Nephron progenitor cell (in vitro differentiated cells): ENCODE measurements at regions not wholly inside any gene's neighbourhood (a gene's known extent, or its start where the extent isn't known, plus 50 kb on each side); places are given as distances from the start of the nearest gene placed in this dataset.

Experiments used
- DNase-seq: peaks from one replicate; pipeline ENCODE4 v3.0.0; 2021
- H3K27ac Mint-ChIP-seq: 2 replicates; pipeline ENCODE4 v1.8.0; 2021; ENCODE audit warnings: mild to moderate bottlenecking, moderate library complexity, mixed read lengths
- H3K27me3 Mint-ChIP-seq: 2 replicates; pipeline ENCODE4 v1.8.0; 2021; ENCODE audit warnings: mild to moderate bottlenecking, low read depth, mixed read lengths; ENCODE audit not compliant: poor library complexity
- H3K36me3 Mint-ChIP-seq: 2 replicates; pipeline ENCODE4 v1.8.0; 2021; ENCODE audit warnings: low read depth, mixed read lengths
- H3K4me1 Mint-ChIP-seq: 2 replicates; pipeline ENCODE4 v1.8.0; 2021; ENCODE audit warnings: mixed read lengths
- H3K4me3 Mint-ChIP-seq: 2 replicates; pipeline ENCODE4 v1.8.0; 2021; ENCODE audit warnings: mild to moderate bottlenecking, moderate library complexity, mixed read lengths
- H3K9me3 Mint-ChIP-seq: 2 replicates; pipeline ENCODE4 v1.8.0; 2021; ENCODE audit warnings: mild to moderate bottlenecking, moderate library complexity, mixed read lengths
- CTCF ChIP-seq: fragments of 200-600 bp; sonication (generic); IDR thresholded peaks from 2 replicates; pipeline ENCODE4 v1.5.0; 2021; ENCODE audit warnings: antibody characterized with exemption

- Mint-ChIP-seq H3K36me3 (no peaks in the 10 kb centered on the region), H3K4me1 (peaks cover 24% of the 10 kb centered on the region), H3K4me3 (no peak overlapping the region), H3K9me3 (no peaks in the 10 kb centered on the region), H3K27me3 (peaks cover 19% of the 10 kb centered on the region), H3K27ac (no peak overlapping the region)
- no peak for TF ChIP-seq CTCF
- DNase-seq, result no peak
Observed at GRCh38 chr22:44438056-44438455, 60.0 kb downstream of the RTL6 start.

- DNase-seq, result no peak
- no peak overlapping the region for H3K4me3 Mint-ChIP-seq
Observed at GRCh38 chr22:44437216-44438055, 60.6 kb downstream of the RTL6 start.

GRCh38 chr22:44436736-44437135, 61.3 kb downstream of the RTL6 start:
- peaks cover 26% of the 10 kb centered on the region for H3K27me3 Mint-ChIP-seq
- no peak overlapping the region for H3K4me3 Mint-ChIP-seq

More at GRCh38 chr22:44437216-44438055, 60.6 kb downstream of the RTL6 start:
- no peak for TF ChIP-seq CTCF
- no peaks in the 10 kb centered on the region for H3K36me3 Mint-ChIP-seq
- no peak overlapping the region for H3K27ac Mint-ChIP-seq
- peaks cover 23% of the 10 kb centered on the region for H3K27me3 Mint-ChIP-seq
- peaks cover 23% of the 10 kb centered on the region for H3K4me1 Mint-ChIP-seq
- no peaks in the 10 kb centered on the region for H3K9me3 Mint-ChIP-seq

GRCh38 chr22:44431256-44431655, 66.8 kb downstream of the RTL6 start:
- TF ChIP-seq CTCF, result no peak
- Mint-ChIP-seq H3K9me3 (no peaks in the 10 kb centered on the region), H3K4me1 (peaks cover 34% of the 10 kb centered on the region), H3K36me3 (no peaks in the 10 kb centered on the region), H3K27ac (no peak overlapping the region), H3K4me3 (no peak overlapping the region), H3K27me3 (peaks cover 37% of the 10 kb centered on the region)
- DNase-seq, result no peak

More at GRCh38 chr22:44436736-44437135, 61.3 kb downstream of the RTL6 start:
- Mint-ChIP-seq H3K9me3 (no peaks in the 10 kb centered on the region), H3K27ac (peak overlapping the region; percentile 42), H3K4me1 (peaks cover 16% of the 10 kb centered on the region), H3K36me3 (no peaks in the 10 kb centered on the region)
- TF ChIP-seq CTCF, result no peak
- no peak for DNase-seq

- H3K9me3 Mint-ChIP-seq, result no peaks in the 10 kb centered on the region
- H3K4me3 Mint-ChIP-seq, result no peak overlapping the region
- H3K27ac Mint-ChIP-seq, result no peak overlapping the region
- H3K27me3 Mint-ChIP-seq, result peaks cover 37% of the 10 kb centered on the region
- TF ChIP-seq CTCF, result no peak
- no peaks in the 10 kb centered on the region for H3K36me3 Mint-ChIP-seq
- peaks cover 35% of the 10 kb centered on the region for H3K4me1 Mint-ChIP-seq
- DNase-seq, result no peak
Observed at GRCh38 chr22:44430716-44431115, 67.3 kb downstream of the RTL6 start.
